ENCODE measurements at regions not wholly inside any gene's neighbourhood (a gene's known extent, or its start where the extent isn't known, plus 50 kb on each side); places are given as distances from the start of the nearest gene placed in this dataset.
"Not testable (repeated sequence)": the region's sequence is repeated elsewhere in the genome, so short reads cannot be mapped to it uniquely, and the experiment has no call there.

DNA sequence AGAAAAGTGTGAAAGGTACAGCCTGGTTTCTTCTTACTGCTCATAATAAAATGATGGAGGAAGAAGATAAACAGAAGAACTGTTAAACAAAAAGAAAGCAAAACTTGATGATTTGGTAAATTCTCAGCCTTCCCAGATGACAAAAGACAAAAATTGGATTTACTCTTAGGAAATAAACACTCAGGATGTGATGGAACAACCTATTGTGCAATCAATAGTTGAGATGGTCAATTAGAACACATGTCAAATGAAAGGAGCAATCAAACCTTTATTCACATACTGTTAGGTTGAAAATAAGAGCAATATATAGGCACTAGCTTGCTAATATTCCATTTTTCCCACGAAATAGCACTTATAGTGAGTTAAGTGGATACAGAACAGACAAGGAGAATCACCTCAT is 1174.0 kb upstream of the SLC39A10 start:
- DNase-seq, result no peak

DNA sequence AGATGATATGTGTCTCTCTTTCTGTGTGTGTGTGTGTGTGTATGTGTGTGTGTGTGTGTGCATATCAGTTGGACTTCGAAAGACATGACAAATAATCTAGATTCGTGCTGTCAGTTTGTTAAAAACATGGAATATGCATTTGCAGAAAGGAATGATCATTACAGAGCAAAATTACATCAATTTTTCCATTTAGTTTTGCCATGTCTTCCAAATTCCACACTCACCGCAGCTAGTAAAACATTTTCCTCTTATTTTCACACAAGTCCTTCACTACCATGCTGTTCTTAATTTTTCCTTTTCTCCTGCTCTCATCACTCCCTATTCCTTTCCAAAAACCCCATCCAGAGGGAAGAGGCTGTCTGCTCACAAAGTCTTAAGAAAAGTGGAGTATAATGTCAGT is 1191.4 kb upstream of the SLC39A10 start:
- DNase-seq, result no peak

DNA sequence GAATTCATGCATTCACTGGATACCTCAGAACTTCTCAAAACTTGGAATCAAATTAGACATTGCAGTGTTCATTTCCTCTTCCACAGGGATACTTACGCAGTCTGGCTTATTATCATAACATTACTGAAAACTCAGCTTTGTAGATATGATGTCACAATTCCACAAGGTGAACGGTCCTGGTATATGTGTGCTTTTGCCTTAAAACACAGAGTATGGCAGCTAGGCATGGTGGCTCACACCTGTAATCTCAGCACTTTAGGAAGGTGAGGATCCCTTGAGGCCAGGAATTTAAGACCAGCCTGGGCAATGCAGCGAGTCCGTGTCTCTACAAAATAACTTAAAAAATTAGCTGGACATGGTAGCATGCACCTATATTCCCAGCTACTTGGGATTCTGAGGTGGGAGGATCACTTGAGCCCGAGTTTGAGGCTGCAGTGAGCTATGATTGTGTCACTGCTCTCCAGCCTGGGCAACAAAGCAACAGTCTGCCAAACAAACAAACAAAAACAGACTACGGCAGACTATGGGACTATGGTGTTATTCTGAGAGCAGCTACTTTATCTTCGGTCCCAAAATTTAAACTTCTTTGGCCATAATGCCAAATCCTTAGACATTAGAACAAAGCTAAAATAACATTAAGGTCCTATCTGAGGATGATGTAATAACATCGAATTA is 1191.9 kb upstream of the SLC39A10 start:
- no peak for DNase-seq

DNA sequence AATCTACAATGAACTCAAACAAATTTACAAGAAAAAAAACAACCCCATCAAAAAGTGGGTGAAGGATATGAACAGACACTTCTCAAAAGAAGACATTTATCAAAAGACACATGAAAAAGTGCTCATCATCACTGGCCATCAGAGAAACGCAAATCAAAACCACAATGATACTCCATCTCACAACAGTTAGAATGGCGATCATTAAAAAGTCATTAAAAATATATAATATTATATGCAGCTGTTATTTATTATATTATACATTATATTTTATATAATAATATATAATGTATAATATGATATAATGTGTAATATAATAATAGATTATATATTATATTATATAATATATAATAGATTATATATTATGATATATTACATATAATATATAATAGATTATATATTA is 1194.1 kb upstream of the SLC39A10 start:
- DNase-seq, result not testable (repeated sequence)

GRCh38 chr2:194455358-194455757 is 1201.7 kb upstream of the SLC39A10 start:
- no peak for DNase-seq

DNA sequence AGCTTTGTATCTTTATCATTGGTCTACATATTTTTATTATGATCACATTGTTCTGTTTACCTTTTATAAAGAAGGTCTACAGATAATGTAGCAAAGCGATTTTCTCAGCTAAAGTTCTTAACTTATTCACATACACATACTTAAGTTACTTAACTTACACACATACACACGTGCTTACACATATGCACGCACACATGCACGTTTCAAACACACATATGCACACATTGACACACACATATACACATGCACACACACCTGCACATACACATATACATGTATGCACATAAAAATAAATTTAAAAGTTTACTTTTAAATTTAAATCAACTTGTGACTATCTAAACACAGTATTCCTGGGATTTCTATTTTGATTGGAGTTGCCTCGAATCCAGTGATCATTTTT is 1204.5 kb upstream of the SLC39A10 start:
- no peak for DNase-seq

- no peak for DNase-seq
These were observed 1211.8 kb upstream of the SLC39A10 start for GRCh38 chr2:194445226-194445625.

- no peak for DNase-seq
These were observed 1213.1 kb upstream of the SLC39A10 start for GRCh38 chr2:194443926-194444325.

DNA sequence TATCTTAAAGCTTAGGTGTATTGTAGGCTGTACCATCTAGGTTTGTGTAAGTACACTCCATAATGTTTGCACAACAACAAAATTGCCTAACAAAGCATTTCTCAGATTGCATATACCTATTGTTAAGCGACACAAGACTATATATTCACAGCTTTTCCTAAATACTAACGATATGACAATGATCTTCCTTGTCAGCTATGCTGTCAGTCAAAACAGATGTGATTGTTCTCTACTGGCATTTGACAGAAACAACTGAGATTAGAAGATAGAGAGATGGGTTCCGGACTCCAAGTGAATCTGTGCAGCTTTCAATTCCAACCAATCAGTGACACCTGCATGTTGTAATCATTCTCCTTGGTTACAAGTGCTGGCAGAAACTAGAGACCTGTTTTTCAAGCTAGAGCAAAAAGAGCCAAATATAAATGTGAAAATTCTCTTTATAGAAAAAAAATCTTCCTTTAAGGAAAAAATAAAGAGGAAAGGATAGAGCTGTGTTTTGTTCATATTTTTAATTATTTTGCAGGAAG is 1232.3 kb upstream of the SLC39A10 start:
- DNase-seq, result no peak

DNA sequence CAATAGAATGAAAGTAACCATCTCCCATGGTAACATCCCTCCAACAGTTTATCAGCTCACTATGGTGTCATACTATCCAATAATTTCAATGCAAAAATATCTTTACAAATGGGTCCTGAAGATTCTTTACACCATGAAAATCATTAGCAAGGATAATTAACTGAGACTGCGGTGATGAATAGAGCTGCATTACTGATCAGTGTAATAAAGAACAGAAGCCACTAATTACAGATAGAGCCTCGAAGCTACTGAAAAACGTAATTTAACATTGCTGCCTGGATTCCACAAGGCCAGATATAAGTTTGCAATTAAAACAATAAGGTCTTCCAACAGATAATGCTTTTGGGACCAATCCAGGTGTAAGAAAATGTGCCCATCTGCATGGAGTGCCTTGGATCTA is 1245.8 kb upstream of the SLC39A10 start:
- DNase-seq, result no peak

DNA sequence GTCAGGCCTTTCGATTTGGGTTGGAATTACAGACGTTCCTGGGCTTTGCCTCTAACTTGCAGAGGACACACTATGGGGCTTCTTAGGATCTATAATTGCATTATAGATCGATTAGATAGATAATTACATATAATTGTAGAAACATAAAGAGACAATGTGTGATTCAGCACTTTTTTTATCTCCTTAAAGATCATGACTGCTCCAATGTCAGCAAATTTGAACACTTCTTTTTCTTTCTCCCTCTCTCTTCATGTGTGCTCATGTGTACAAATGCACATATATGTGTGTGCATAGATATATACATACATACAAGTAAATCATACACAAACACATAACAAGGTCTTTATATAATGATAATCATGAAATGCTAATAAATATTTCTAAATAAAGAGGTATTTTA is 1261.2 kb upstream of the SLC39A10 start:
- DNase-seq, result no peak

- DNase-seq, result no peak
These were observed 1271.7 kb upstream of the SLC39A10 start for GRCh38 chr2:194385376-194385775.

DNA sequence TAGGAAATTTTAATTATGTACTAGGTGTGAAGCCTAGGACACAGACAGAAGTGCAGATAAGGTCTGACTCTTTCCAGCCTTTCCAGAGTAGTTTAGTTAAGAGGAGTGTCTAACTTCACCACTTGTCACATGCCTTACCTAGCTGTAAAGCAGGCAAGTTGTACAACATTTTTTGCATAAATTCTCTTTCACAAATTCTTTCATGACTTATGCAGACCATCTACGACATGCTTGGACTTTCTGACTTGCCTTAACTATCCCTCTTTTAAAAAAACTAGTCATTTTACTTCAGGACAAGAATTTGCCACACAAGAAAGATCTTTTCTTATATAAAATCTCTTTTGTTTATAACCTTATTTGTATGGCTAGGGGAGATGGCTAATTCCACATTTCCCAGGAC is 1273.6 kb upstream of the SLC39A10 start:
- DNase-seq, result no peak

- no peak for DNase-seq
These were observed 1274.8 kb upstream of the SLC39A10 start for GRCh38 chr2:194382221-194382620.

DNA sequence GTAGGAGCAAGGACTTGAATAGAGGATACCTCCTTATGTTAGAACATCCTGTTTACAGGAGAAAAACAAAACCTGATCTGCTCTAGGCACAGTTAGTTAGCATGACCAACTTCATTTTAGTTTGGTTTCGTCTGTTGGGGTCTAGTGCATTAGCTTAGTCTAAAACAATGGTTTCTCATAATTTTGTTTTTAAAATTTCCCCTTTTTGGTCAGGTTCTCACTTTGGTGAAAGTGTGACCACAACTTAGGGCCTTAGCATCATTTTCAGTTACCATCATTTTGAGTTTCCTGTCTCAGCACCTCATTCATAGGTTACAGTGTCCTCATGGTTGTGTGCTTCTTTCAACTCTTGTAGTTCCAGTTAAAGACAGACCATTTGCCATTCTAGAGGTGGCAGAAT is 1277.0 kb upstream of the SLC39A10 start:
- DNase-seq, result no peak

GRCh38 chr2:194367390-194367789 is 1289.6 kb upstream of the SLC39A10 start:
- not testable (repeated sequence) for DNase-seq

- no peak for DNase-seq
These were observed 1293.1 kb upstream of the SLC39A10 start for GRCh38 chr2:194363878-194364277.

- no peak for DNase-seq
These were observed 1293.7 kb upstream of the SLC39A10 start for GRCh38 chr2:194363295-194363694.

- DNase-seq, result no peak
These were observed 1304.5 kb upstream of the SLC39A10 start for GRCh38 chr2:194352505-194352904.

- DNase-seq, result no peak
These were observed 1310.8 kb upstream of the SLC39A10 start for GRCh38 chr2:194346193-194346592.

DNA sequence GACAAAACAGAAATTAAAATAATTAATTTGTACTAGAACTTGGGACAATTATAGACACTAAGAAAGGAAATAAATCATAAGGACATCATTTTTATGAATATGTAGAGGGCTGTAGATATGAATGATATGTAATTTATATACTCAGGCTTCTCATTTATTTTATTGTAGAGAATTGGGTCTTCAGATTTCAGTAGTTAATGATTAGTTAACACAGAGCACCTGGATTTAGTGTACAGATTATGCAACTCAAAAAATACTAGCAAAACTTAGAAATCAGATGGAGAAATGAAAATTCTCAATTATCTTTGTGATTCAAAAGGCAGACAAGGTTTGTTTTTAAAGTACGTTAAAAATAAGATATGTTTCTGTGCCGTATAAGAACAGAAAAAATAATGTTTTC is 1311.7 kb upstream of the SLC39A10 start:
- DNase-seq, result no peak

GRCh38 chr2:194343167-194343566 is 1313.9 kb upstream of the SLC39A10 start:
- no peak for DNase-seq

DNA sequence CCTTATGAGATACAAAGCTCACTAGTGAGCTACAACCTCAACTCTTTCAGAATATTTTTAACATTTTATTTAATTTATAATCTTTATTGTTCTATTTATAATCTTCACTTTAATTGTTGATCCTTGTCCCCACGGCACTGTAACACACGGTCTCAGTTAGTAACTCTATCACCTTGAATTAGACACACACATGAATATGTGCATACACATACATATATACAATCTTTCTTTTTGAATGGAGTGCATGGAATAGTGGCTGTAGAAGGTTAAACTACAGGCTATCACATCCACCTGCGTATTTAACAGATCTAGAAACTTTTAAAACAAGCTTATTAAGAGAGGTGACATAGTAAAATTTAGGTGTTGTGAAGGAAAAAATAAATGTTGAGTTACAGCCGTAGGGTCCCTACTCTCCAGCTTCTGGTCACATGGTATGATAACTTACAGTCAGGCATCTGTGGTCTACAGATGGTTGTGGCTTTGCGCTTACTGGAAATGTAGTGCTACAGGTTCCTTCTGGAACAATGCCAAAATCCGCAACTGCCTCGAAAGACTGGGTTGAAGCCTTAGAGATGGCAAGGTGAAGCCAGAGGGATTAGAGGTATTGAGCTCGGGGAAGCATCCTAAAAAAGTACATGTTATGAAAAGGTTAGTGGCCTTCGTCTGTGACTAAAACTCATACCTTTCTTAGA is 1324.1 kb upstream of the SLC39A10 start:
- DNase-seq, result no peak

- DNase-seq, result no peak
These were observed 1328.6 kb upstream of the SLC39A10 start for GRCh38 chr2:194328456-194328855.
